Left forelimb (tissue), 1 donor: ENCODE measurements at regions not wholly inside any gene's neighbourhood (a gene's known extent, or its start where the extent isn't known, plus 50 kb on each side); places are given as distances from the start of the nearest gene placed in this dataset.

Experiments
- DNase-seq: peaks from one replicate; pipeline ENCODE4 v3.0.0-alpha.2; 2018; ENCODE audit warnings: low spot score

DNA sequence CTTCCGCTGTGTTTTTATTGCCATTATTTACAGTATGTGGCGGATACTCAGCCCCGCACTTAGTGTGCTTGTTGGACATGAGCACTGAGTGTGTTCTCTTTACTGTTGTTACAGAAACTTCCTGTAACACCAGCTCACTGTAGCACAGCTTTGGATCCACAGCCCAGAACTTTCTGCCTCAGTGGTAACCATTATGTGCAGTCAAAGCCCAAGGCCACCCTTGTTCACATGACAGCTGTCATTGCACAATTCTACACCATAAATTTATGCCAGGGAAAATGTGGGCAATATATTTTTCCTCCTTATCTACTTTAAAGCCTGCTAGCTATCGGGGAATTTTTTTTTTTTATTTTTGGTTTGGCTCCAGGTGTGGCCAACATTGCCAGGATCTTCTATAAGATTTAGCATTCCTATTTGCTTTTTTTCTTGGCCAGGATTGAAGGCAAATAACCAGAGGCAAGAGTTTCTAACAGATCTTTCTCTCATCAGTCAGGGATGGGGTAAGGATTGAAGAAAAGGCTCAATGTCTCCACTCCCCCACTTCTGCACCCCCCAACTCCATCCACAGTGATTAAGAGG, 176.0 kb upstream of the PELI2 start:
- DNase-seq = no peak

DNA sequence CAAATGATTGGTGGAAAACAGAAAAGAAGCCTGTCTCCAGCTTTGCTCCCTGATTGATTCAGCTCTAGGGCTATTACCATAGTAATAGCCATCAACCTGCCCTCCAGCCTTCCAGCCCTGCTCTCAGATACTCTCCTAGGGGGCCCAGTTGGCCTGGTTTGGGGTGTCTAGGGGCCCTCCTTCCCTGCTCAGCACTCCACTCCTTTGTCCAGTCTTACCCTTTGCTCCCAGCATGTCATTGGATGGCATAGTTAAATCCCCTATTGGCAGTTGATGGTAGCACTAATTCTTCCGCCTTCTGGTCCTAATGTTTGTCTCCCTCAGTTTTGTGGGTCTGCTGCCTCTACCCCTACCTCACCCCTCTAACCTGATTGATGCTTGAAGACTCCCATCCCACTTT, 175.4 kb upstream of the PELI2 start:
- no peak for DNase-seq

DNA sequence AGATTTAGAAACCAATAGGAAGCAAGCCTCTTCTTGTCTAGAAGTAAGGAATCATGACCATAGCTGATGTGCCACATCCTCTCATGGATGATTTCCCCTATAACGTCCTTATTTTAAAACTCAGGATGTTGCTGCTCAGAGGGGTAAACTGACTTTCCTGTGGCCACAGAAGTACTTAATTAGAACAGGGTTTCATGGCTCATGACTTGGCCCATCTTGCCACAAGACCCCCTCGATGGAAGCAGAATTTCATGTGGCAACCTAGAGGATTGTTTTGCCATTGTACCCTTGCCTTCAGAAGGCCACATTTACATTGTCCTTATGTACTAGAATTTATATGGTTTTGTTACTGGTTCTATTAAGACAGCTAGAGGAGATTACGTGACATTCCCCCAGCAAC, 173.5 kb upstream of the PELI2 start:
- no peak for DNase-seq

DNA sequence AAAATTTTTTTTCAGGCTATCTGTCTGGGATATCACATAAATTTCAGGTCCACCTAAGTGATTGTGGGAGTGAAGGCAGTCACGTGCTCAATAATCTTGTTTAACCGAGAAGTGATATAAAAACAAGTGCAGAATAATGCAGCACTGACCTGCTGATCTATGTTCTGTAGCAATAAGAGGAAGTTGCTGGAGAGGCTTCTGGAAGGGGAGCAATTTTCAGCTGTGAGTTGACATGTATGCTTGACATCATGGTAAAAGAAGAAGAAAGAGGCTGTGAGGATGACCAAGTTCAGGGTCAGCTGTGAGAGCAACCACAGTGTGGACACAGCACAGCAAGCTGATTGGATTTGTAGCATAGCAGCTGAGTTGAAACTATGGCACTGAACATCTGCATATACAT, 172.0 kb upstream of the PELI2 start:
- no peak for DNase-seq

DNA sequence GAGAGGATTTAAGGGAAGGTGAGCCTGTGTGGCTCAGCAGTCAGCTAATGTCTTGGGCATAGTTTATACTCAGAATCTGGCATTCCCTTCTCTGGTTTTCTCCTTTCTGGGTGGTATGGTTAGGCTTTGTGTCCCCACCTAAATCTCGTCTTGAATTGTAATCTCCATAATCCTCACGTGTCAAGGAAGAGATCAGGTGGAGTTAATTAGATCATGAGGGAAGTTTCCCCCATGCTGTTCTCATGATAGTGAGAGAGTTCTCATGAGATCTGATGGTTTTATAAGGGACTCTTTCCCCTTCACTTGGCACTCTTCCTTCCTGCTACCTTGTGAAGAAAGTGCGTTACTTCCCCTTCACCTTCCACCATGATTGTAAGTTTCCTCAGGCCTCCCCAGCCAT, 169.8 kb upstream of the PELI2 start:
- DNase-seq = no peak

DNA sequence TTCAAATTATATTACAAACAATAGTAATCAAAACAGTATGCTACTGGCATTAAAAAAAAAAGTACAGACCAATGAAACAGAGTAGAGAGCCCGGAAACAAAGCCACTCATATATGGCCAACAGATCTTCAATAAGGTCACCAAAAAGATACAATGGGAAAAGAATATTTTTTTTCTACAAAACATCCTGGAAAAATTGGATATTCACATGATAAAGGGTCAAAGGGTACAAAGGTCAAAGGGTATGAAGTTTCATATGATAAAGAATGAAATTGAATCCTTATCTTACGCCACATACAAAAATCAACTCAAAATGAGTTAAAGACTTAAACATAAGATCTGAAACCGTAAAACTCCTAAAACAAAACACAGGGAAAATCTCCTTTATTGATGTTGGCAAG, 168.5 kb upstream of the PELI2 start:
- DNase-seq = no peak

DNA sequence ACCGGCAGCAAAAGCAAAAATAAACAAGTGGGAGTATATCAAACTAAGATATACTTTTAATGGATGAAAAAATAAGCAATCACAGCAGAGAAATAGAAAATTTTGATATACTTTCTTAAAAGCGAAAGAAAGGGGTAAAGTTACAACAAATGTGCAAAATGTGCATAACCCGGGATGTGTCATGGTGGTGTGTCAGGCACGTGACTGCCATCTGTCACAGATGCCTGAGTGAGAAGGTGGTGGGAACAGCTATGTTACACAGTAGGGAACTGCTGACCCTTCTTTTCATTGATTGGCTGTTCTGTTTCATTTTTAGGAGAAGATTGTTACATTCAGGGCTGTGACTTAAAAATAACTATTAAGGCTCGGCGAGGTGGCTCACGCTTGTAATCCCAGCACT, 168.1 kb upstream of the PELI2 start:
- DNase-seq = no peak

DNA sequence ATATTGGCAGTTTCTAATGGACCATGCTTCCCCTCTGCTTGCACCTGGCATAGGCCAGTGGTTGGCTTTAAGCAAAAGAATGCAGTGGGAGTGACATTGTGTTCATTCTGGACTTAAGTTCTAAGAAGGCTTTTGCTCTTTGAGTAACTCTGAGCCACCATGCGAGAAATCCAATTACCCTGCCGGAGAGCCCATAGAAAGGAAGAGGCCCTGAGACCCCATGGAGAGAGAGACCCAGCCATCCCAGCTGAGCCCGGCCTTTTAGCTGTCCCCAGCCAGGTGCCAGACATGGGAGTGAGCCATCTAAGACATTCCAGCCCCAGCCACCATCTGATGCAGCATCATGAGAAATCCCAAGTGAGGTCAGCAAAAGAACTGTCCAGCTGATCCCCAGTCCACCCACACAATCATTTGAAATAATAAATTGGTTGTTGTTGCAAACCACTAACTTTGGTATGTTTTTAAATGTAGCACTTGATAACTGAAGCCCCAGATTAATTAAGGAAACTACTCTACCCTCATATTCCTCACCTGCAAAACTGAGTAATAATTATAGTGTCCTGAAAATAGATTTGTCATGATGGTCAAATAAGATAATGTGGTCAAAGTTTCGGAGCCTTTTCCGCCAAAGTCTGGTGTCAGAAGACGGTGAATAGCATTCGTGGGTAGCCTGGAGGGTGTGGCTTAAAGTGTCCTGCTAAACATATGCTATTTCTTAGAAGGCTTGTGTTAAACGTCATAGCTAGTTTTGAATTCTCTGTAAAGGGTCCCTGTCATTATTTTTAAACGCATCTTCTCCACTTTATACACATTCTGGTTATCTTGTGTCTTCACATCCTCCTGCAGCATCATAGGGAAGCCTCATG, 166.6 kb upstream of the PELI2 start:
- DNase-seq = no peak

DNA sequence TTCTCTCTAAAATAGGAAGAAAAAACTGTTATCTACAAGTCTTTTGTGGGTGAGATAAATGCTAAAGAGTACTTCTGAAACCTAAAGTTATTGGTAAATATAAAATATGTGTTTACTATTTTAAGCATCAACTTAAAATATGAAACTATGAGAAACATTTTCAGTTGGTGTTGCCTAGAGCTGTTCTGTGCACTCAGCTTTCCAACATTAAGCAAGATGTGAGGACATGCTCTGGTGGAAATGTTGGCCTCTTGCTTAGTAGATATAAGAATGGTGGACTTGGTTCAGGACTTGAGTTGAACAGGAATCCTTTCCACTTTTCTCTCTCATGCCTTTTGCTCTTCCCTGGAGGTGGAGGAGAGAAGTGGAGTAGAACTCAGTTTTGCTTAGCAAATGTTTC, 164.1 kb upstream of the PELI2 start:
- no peak for DNase-seq

DNA sequence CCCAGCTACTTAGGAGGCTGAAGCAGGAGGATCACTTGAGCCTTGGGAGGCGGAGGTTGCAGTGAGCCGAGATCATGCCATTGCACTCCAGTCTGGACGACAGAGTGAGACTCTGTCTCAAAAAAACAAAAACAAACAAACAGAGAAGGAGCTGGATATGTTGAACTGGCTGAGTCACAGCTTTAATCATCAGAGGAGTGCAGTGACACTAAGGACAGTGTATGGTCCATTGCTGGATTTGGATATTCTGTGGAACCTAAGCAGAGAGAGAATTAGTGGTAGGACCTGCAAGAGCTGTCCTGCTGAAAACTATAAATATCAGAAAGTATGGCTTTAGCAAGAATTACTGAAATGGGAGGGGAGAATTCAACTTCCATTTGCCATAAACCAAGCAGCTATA, 163.0 kb upstream of the PELI2 start:
- no peak for DNase-seq

DNA sequence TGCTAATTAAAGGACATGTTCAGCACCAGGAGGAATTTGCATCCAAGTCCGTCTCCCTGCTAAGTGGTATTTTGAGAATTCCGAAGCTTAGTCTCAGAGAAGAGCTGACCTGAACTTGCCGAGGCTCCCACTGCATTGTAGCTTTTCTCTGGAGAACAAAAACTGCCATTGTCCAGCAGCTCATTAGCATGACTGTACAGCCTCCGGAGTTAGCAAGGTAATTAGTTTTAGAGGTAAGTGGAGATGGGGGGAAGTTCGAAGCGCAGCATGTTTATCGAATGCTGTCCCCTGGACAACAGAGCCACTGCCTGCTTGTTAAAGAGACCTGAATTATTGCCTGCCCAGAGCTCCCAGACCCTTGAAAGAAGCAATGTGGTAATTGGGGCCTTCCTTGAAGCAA, 160.3 kb upstream of the PELI2 start:
- DNase-seq = no peak

DNA sequence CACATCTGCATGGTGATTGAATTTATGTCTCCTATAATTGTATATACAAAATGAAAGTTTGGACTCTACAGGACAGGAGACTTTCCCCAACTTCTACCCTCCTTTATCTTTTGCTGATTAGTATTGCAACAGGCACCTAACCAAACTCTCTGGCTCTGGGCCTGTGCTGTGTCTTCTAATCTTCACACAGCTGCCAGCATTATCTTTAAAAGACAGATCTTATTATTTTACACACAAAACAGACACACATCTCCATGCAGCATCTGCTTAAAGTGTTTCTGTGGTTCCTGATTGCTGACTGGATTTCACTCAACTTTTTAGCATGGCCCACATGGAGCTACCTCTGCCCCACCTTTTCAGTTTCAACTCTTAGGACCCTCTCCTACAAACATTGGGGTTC, 154.9 kb upstream of the PELI2 start:
- no peak for DNase-seq

DNA sequence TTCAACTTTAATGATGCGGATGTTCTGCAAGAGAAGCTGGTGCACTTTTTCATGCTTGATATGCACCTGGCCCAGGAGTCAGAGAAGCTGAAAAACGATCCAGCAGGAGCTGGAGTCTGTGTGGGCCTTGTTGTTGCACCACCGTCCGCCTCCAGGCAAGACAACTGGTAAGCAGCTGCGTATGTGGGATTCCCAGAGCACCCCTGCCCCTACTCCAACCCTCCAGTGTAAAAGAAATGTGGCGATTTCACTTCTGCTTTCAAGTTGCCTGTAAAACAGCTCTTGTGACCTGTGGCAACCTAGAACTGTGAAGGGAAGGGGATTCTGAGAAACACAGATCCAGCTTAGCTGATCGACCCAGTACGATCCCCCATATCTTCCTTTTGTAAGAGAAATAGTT, 154.1 kb upstream of the PELI2 start:
- no peak for DNase-seq

DNA sequence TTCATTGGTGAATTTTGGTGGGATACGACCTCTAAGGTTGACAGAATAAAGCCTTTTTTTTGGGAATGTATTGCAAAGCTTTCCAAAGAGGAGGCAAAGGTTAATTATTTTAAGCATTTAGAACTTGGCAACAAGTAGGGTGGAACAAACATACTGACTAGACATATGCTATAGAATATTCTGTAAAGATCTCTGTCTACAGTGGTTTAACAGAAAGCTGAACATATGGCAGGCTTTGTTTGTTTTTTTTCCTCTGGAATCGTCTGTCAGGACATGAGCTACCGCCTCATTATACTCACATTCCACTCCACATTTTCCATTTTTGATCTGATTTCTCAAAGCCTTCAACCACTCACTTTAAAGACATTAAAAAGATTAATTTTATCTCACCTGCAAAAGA, 153.4 kb upstream of the PELI2 start:
- DNase-seq = no peak

DNA sequence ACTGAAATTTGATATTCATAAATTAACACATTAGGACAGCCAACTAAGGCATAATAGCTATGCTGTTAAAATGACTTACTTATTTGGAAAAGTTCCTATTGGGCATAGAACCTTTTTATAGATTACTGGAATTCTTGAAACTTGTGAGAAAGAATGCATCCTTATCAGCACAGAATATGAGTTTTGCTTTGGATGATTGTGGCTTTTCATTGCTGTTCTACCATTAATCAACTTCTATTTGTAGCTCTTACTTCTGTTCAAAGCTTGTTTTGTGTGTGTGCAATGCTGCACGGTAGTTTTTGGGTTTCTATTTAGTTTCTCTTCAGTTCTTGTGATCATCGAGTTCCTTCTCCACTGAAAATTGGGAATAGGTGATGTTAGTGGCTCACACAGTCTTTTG, 152.4 kb upstream of the PELI2 start:
- no peak for DNase-seq

DNA sequence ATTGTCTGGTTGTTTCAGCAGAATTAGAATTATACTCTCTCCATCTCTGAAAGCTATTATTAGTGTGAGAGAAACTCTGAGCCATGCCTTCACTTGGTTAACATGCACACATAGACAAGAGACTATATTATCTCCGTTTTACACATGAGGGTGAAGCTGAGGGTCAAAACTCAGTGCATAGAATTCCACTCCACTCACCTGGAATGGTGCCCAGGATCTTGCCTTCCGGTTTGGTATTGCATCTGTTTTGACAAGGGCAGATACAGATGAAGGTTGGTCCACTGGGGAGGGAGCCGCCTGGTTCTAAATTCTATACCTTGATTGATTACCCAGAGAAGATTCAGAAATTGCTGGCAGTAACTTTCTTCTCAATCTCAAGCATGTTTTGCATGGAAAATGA, 149.5 kb upstream of the PELI2 start:
- DNase-seq = no peak

DNA sequence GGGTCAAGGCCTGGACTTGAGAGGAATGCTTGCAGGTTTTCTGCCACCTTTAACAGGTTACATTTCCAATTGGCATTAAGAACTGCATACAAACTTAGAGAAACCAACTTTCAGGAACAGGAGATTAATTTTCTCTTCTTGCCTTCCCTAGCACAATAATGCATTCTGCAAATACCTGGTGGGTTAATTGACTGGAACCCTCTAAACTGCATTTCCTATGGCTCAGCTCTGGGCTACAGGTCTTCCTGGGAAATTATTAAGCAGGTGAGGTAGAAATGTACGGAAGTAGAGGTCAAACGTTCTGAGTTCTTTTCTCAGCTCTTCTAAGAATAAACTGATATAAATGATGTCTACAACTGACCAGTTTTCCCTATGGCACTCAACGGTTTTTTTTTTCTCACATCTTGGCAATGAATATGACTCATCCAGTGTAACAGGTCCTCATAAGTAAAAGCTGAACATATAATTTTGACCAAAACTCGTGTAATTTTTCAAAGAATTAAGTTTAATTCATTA, 144.9 kb upstream of the PELI2 start:
- DNase-seq = no peak

DNA sequence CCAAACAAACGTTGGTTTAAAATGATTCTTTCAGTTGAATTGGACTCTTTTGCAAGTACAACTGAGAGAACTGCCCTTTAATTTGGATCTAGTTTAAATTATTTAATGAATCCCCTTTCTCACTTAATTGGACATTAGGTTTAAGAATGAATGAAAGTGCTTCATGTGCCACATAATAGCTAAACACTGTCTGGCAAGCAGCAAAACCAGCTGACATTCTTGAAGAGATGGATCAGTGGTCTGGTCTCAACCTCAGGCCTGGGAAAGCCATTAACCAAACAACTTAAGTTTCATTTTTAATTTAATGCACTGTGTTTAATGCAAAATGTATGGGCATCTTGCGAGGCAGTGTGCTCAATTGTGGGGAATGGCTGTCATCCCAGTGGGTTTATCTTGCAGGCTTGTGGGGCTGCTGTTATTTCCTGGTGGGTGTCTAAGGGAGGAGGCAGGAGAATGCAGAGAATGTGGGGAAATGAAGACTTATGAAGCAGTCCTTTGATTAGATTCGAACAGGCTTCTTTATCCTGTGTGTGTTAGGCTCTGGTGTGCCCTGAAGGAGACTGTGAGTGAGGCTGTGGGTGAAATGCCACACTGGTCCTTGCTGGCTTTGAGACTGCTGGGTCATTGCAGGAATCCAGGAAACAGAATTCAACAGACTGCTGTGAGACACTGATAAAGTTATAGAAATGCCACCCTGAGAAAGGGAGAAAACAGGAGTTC, 144.1 kb upstream of the PELI2 start:
- DNase-seq = no peak

DNA sequence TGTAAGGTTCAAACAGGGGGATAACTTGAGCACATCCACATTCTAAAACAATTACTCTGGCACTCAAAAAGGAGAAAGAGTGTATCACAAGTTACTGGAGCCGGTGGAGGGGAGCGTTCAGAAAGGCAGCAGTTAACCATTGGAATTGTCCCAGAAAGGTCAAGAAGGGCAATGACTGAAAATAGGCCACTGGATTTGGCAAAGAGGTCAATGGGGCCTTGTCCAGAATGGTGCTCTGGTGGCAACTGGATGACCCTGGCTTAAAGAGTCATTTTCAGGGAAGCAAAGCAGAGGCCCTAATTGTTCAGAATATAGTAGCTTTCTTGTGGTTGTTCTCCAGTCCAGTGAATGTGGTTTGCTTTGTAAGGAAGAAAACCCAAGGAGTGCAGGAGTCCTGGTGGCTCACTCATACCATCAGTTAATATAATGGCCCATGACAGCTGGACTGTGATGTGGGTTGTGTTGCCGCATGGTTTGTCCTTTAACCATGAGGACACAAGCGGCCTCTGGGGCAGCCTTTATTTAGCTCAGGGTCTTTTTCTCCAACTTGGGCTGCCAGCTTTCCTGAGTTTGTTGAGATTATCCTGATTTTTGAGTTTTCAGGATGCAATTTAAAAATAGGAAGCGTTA, 142.8 kb upstream of the PELI2 start:
- DNase-seq = no peak

DNA sequence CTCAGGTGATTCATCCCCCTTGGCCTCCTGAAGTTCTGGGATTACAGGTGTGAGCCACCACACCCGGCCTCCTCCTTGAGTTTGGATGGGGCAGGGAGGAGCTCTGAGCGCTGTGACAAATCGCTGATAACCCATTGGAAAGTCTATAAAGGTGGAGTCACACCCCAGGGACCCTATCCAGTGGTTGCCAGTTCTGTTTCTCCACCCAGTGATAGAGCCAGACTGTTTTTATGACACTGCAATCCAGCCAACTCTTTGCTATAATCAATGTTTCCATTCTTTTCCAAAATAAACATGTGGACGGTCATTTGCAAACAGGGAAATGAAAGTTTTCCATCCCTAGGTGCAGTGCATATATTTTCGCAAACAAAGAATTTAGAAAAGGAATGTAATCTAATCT, 142.0 kb upstream of the PELI2 start:
- DNase-seq = no peak

DNA sequence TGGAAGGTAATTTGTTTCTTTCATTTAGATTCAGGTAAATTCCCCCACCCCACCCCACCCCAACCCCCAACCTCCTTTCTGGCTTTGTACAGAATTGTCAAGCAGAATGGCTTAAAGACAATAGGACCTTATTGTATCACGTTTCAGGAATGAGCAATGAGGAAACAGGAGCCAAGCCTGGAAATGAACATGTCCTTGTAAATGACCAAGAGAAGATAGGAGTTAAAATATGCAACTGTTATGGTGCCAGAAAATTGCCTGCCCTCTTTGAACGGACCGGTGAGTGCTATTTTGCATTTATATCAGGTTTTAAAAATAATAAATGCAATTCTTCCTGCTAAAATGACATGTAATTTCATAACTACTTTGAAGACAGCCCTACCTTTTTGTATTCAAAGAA, 141.6 kb upstream of the PELI2 start:
- no peak for DNase-seq

DNA sequence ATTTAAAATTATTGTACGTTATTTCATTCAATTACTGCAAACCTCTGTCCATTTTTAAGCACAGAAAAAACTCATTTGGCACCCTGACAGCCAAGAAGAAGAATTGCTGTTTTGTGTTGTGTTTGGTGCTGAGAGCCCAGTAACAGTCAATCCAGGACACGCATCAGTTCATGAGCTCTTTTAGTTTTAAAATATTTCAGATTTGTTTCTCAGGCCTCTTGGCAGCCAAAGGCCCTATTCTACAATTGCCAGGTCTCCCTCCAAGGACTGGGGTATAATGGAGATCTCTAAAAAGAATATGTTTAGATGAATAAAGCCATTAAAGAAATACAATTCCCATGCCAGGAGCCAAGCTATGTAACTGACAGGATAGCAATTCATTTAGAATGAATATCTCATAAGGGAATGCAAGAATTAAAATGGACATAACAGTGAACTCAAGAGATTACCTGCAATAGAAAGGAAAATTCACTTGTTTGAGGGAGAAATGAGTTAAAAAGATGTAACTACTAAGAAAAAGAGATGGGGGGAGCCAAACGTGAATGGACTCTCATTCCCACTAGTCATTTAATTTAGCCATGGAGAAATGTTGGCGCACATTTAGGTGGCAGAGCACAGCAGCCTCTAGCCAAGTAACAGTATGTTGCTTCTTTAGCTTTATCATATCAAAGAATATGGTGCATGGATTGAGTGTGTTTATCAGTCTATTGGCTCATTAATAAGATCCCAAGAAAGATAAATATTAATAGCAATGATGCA, 140.6 kb upstream of the PELI2 start:
- no peak for DNase-seq
